ENCODE measurements at regions not wholly inside any gene's neighbourhood (a gene's known extent, or its start where the extent isn't known, plus 50 kb on each side); places are given as distances from the start of the nearest gene placed in this dataset.

DNA sequence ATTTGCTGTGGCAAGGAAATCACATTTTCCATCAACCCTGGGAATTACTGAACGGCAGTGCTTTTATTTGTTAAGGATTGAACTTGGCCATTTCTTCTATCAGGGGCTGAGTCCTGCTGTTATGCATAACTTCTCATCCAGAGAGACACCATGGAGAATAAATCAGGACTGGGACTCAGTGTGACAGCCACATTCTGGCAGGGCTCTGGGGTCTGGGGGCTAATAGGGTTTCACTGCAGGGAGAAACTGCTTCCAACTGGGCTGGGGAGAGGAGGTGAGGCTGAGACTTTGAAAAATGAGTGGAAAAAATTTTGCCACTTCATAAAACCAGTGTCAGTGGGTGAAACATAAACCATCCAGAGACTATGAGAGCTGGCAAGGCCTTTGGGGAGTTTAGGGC, 95.7 kb upstream of the ALDH1B1 start:
- no peaks in the 10 kb centered on the region for H3K36me3 ChIP-seq
- DNase-seq, result no peak
- no peaks in the 10 kb centered on the region for H3K9me3 ChIP-seq
- no peaks in the 10 kb centered on the region for H3K4me1 ChIP-seq
- TF ChIP-seq POLR2A (IDR thresholded peaks at IDR 0.05), result no peak
- TF ChIP-seq, protein P1, sequence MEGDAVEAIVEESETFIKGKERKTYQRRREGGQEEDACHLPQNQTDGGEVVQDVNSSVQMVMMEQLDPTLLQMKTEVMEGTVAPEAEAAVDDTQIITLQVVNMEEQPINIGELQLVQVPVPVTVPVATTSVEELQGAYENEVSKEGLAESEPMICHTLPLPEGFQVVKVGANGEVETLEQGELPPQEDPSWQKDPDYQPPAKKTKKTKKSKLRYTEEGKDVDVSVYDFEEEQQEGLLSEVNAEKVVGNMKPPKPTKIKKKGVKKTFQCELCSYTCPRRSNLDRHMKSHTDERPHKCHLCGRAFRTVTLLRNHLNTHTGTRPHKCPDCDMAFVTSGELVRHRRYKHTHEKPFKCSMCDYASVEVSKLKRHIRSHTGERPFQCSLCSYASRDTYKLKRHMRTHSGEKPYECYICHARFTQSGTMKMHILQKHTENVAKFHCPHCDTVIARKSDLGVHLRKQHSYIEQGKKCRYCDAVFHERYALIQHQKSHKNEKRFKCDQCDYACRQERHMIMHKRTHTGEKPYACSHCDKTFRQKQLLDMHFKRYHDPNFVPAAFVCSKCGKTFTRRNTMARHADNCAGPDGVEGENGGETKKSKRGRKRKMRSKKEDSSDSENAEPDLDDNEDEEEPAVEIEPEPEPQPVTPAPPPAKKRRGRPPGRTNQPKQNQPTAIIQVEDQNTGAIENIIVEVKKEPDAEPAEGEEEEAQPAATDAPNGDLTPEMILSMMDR (IDR thresholded peaks at IDR 0.05), result no peak
- no peak overlapping the region for H3K4me3 ChIP-seq
- no peaks in the 10 kb centered on the region for H3K27me3 ChIP-seq
- no peak overlapping the region for H3K27ac ChIP-seq

DNA sequence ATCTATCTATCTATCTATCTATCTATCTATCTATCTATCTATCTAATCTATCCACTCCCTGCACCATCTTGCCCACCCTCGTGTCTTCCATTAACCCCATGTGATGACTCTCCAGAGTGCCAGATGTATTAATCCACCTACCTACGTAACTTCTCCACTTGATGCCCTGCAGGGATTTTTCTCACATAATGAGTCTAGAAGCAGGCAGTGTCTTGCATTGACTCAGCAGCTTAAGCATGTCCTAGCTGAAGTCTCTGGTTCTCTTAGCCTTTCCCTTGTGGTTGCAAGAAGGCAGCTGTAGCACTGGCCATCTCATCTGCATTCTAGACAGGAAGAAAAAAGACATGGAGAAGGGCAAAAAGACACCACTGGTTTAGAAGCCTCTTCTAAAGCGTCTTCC, 96.7 kb upstream of the ALDH1B1 start:
- no peaks in the 10 kb centered on the region for H3K4me1 ChIP-seq
- TF ChIP-seq POLR2A (IDR thresholded peaks at IDR 0.05), result no peak
- TF ChIP-seq, protein P1 (IDR thresholded peaks at IDR 0.05), result no peak
- no peak overlapping the region for H3K27ac ChIP-seq
- H3K9me3 ChIP-seq, result no peaks in the 10 kb centered on the region
- H3K27me3 ChIP-seq, result no peaks in the 10 kb centered on the region
- no peak for DNase-seq
- H3K36me3 ChIP-seq, result no peaks in the 10 kb centered on the region
- no peak overlapping the region for H3K4me3 ChIP-seq

DNA sequence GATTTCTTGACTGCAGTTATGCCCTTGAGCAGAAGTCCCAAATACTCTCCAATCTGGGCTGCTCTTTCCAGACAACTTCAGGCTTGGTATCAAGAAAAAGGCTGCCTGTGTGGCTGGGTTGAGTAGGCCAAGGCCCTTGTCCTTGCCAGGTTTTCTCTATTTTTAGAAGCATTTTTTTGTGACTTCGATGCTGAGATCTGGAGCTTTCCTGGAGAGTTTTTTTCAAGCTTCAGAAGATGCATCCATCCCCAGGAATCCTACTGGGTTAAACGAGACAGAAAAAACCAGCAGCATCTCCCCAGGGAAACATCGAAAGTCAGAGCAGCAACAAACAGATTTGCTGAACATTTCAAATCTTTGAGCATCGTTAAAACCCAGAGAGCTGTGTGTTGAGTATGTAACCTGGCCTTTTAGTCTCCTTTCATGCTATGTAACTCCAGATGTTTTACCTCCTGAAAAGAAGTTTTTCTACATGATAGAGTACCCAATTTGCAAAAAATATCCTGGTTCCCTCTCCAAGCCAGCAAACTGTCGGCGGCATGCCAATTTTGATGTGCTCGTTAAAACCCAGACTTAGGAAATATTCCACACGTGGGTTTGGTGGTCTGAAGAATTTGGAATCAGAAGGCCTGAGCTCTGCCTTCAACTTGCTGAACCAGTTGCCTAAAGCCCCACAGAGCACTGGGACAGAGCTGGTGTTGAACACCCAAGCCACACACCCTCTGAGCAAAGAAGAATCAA, 98.1 kb upstream of the ALDH1B1 start:
- no peaks in the 10 kb centered on the region for H3K9me3 ChIP-seq
- no peak overlapping the region for H3K4me3 ChIP-seq
- H3K4me1 ChIP-seq, result no peaks in the 10 kb centered on the region
- H3K36me3 ChIP-seq, result no peaks in the 10 kb centered on the region
- no peak overlapping the region for H3K27ac ChIP-seq
- TF ChIP-seq, protein P1 (IDR thresholded peaks at IDR 0.05), result no peak
- TF ChIP-seq POLR2A (IDR thresholded peaks at IDR 0.05), result no peak
- DNase-seq, result no peak
- no peaks in the 10 kb centered on the region for H3K27me3 ChIP-seq

DNA sequence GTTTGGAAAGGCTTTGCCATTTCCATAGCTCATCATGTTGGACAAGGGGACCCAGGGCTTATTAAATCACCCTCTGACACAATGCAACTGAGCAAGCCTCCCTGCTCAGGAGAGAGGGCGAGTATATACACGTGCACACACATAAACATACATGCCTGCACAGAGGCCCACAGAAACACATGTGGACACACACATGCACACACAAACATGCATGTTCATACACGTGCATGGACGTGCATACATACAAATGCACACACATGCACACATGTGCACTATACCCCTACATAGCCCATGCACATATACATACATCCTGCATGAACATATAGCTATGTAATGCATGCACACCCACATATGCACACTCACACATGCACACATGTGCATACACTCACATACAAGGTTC, 99.5 kb upstream of the ALDH1B1 start:
- peak in 1 of 3 donors; percentile 6 for DNase-seq
- Histone ChIP-seq H3K4me1 (no peaks in the 10 kb centered on the region), H3K36me3 (no peaks in the 10 kb centered on the region), H3K4me3 (no peak overlapping the region), H3K27me3 (no peaks in the 10 kb centered on the region), H3K27ac (no peak overlapping the region), H3K9me3 (no peaks in the 10 kb centered on the region)
- TF ChIP-seq, protein P1 (IDR thresholded peaks at IDR 0.05), result no peak
- TF ChIP-seq POLR2A (IDR thresholded peaks at IDR 0.05), result no peak

DNA sequence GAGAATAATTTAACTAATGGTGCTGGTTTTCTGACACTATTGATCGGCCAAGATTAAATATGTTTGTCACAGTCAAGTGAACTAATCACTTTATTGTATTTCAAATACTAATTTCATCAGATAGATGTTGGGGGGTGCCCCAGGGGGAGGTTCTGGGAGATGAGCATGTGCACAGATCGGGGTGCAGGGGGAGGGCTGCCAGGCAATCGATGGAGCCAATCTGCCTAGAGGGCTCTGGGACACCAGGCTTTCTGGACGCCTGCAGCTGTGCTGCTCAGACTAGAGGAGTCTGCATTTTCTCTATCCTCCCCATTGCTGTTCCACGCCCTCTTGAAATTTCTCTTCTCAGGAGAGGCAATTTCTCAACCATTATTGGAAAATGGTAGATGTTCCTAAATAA, 100.0 kb upstream of the ALDH1B1 start:
- DNase-seq, result peak in 1 of 3 donors; percentile 10
- no peak for TF ChIP-seq POLR2A (IDR thresholded peaks at IDR 0.05)
- TF ChIP-seq, protein P1 (IDR thresholded peaks at IDR 0.05), result no peak
- H3K27ac ChIP-seq, result no peak overlapping the region
- no peaks in the 10 kb centered on the region for H3K9me3 ChIP-seq
- H3K4me3 ChIP-seq, result no peak overlapping the region
- H3K4me1 ChIP-seq, result no peaks in the 10 kb centered on the region
- no peaks in the 10 kb centered on the region for H3K36me3 ChIP-seq
- no peaks in the 10 kb centered on the region for H3K27me3 ChIP-seq
